Esophagus muscularis mucosa (tissue), 4 donors: ENCODE measurements at regions not wholly inside any gene's neighbourhood (a gene's known extent, or its start where the extent isn't known, plus 50 kb on each side); places are given as distances from the start of the nearest gene placed in this dataset.

Experiments used
- EP300 ChIP-seq: sonication (generic); formaldehyde crosslinking; IDR thresholded peaks from one replicate; pipeline ENCODE4 v1.6.1; 2017; ENCODE audit warnings: antibody characterized with exemption
- POLR2A ChIP-seq: fragments of 450-650 bp; IDR thresholded peaks from one replicate; pipeline ENCODE4 v1.6.1; 2017; ENCODE audit warnings: antibody characterized with exemption, moderate library complexity, mild to moderate bottlenecking, low read depth
- POLR2AphosphoS5 ChIP-seq, 2 donors: sonication (generic); formaldehyde crosslinking; IDR thresholded peaks; one replicate each; pipeline ENCODE4 v1.6.1; 2017; ENCODE audit warnings: antibody characterized with exemption in 2 of 2
- TF ChIP-seq, protein P1 (sequence below), 3 experiments: fragments of 200-600 bp in 2 of 3; fragments of 450-650 bp in 1 of 3; sonication (generic) in 2 of 3; IDR thresholded peaks; one replicate each; pipeline ENCODE4 v1.5.1; 2017 to 2019; ENCODE audit warnings: antibody characterized with exemption in 3 of 3, mild to moderate bottlenecking in 2 of 3, moderate library complexity in 1 of 3

DNA sequence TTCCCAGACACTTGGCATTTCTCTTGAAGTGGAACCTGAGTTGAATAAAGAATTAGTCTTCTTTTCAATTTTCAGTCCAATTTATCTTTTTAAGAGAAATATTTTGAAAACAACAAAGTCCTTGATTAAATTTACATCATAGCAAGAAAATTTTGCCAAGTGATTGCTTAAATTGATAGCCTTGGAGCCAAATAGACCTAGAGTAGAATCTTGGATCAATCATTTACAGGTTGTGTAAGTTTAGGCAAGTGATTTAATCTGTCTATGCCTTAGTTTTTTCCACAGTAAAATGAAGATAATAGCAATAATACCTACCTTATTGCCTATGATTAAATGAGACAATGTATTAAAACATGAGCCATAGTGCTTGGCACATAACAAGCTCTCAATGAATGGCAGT, 113.9 kb downstream of the LHX9 start:
- TF ChIP-seq POLR2A (no peak), EP300 (no peak), POLR2AphosphoS5 (IDR thresholded peaks at IDR 0.05) (no peak)
- TF ChIP-seq, protein P1, sequence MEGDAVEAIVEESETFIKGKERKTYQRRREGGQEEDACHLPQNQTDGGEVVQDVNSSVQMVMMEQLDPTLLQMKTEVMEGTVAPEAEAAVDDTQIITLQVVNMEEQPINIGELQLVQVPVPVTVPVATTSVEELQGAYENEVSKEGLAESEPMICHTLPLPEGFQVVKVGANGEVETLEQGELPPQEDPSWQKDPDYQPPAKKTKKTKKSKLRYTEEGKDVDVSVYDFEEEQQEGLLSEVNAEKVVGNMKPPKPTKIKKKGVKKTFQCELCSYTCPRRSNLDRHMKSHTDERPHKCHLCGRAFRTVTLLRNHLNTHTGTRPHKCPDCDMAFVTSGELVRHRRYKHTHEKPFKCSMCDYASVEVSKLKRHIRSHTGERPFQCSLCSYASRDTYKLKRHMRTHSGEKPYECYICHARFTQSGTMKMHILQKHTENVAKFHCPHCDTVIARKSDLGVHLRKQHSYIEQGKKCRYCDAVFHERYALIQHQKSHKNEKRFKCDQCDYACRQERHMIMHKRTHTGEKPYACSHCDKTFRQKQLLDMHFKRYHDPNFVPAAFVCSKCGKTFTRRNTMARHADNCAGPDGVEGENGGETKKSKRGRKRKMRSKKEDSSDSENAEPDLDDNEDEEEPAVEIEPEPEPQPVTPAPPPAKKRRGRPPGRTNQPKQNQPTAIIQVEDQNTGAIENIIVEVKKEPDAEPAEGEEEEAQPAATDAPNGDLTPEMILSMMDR (IDR thresholded peaks at IDR 0.05), result no peak
